Panc1 (cell line): ENCODE measurements at regions not wholly inside any gene's neighbourhood (a gene's known extent, or its start where the extent isn't known, plus 50 kb on each side); places are given as distances from the start of the nearest gene placed in this dataset.

Source experiments
- ATAC-seq: fragments of 200-7000 bp; cut with Tn5 transposase; 2 replicates; pipeline ENCODE4 v1.9.1; 2020; ENCODE audit warnings: mild to moderate bottlenecking, moderate library complexity
- BruUV-seq: library from RNA; stranded (reverse); fragments of 400-500 nt; replicated peaks from 2 replicates; lab custom pipeline; 2021; lab: Mats Ljungman, UMichigan
- CTCF ChIA-PET: fragments of 300-600 bp; sonication (Branson Sonifier 250); formaldehyde crosslinking; loops from one replicate; lab custom pipeline; 2022; ENCODE audit warnings: antibody characterized with exemption; lab: Charles Lee
- POLR2A ChIA-PET: fragments of 300-600 bp; sonication (Branson Sonifier 250); formaldehyde crosslinking; loops from one replicate; lab custom pipeline; 2022; ENCODE audit warnings: antibody characterized with exemption; lab: Charles Lee
- DNase-seq: peaks from one replicate; pipeline ENCODE4 v3.0.0-alpha.2; 2010; ENCODE audit warnings: low read depth, low spot score
- H3K27ac ChIP-seq: 2 replicates; pipeline ENCODE4 v1.5.1; 2011; ENCODE audit warnings: mild to moderate bottlenecking, low read length, inconsistent platforms
- H3K27me3 ChIP-seq: fragments of 200-500 bp; sonication (Bioruptor generic); 2 replicates; pipeline ENCODE4 v1.6.0; 2014; ENCODE audit warnings: low read length, inconsistent platforms; ENCODE audit not compliant: control insufficient read depth, insufficient read depth
- H3K36me3 ChIP-seq: fragments of 200-500 bp; sonication (Bioruptor generic); 2 replicates; pipeline ENCODE4 v1.5.1; 2014; ENCODE audit warnings: inconsistent platforms, mild to moderate bottlenecking, low read length, moderate library complexity; ENCODE audit not compliant: control insufficient read depth, insufficient read depth
- H3K4me1 ChIP-seq: 2 replicates; pipeline ENCODE4 v1.5.1; 2011; ENCODE audit warnings: inconsistent platforms, mild to moderate bottlenecking, low read length, moderate library complexity; ENCODE audit not compliant: control insufficient read depth, insufficient read depth
- H3K4me3 ChIP-seq, 2 experiments: 2 replicates each; pipeline ENCODE4 v1.5.1; 2011 to 2012; ENCODE audit warnings: low read depth in 2 of 2, low read length in 2 of 2, mild to moderate bottlenecking in 2 of 2, inconsistent platforms in 1 of 2, moderate library complexity in 1 of 2
- H3K9me3 ChIP-seq: fragments of 200-500 bp; sonication (Bioruptor generic); 2 replicates; pipeline ENCODE4 v1.5.1; 2014; ENCODE audit warnings: low read depth, mild to moderate bottlenecking, inconsistent platforms, low read length, moderate library complexity; ENCODE audit not compliant: control insufficient read depth, insufficient read depth
- POLR2AphosphoS5 ChIP-seq: IDR thresholded peaks from 2 replicates; pipeline ENCODE4 v1.6.1; 2012; ENCODE audit warnings: mild to moderate bottlenecking, low read depth, low read length, moderate library complexity
- SIN3A ChIP-seq: IDR thresholded peaks from 2 replicates; pipeline ENCODE4 v1.6.1; 2012; ENCODE audit warnings: low read depth, mild to moderate bottlenecking, low read length, moderate library complexity, borderline replicate concordance; ENCODE audit not compliant: insufficient read depth
- TCF7L2 ChIP-seq: IDR thresholded peaks from 2 replicates; pipeline ENCODE4 v1.6.1; 2011; ENCODE audit warnings: mild to moderate bottlenecking, low read depth, low read length, inconsistent platforms
- in situ Hi-C: cut with HindIII; loops from 2 replicates; pipeline ENCODE4 v1.10.0; 2016; ENCODE audit warnings: low sequenced_read_pairs, low pct_unique_long_range_greater_than_20kb
- intact Hi-C: fragments of 100-400 bp; cut with micrococcal nuclease; formaldehyde crosslinking; loops from one replicate; pipeline ENCODE4 v1.10.0; 2022; ENCODE audit not compliant: unreplicated experiment
- TF ChIP-seq, protein P1 (sequence below), 2 experiments: IDR thresholded peaks; 2 replicates each; pipeline ENCODE4 v1.6.1; 2011 to 2012; ENCODE audit warnings: low read depth in 2 of 2, control low read depth in 1 of 2, low read length in 1 of 2, mild to moderate bottlenecking in 1 of 2, moderate library complexity in 1 of 2; ENCODE audit not compliant: insufficient read depth in 1 of 2
- TF ChIP-seq, protein P2 (sequence below): fragments of 450-650 bp; IDR thresholded peaks from 2 replicates; pipeline ENCODE4 v1.5.1; 2017; ENCODE audit warnings: mild to moderate bottlenecking

DNA sequence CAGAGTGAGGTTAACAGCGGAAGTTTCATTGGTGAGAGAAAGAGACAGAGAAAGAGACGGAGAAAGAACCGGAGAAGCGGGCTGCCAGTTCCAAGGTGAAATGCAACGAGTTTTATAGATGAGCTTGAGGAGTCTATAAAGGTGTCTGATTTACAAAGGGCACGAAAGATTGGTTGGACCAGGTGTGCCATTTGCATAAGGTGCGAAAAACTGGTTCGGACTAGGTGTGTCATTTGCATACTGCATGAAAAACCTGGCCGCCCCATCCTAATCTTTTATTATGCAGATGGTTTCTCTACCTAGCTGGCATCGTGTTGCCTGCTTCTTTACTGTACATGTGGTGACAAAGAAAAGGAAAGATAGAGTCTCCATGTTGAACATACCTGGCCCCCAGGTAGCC, 253.8 kb upstream of the IGF1R start:
- Histone ChIP-seq H3K4me3 (no peak overlapping the region), H3K9me3 (no peaks in the 10 kb centered on the region), H3K27me3 (peaks cover 13% of the 10 kb centered on the region), H3K36me3 (no peaks in the 10 kb centered on the region), H3K27ac (no peak overlapping the region), H3K4me1 (no peaks in the 10 kb centered on the region)
- POLR2A ChIA-PET = no interaction called here
- CTCF ChIA-PET = no interaction called here
- ATAC-seq = no peak
- TF ChIP-seq, protein P1, sequence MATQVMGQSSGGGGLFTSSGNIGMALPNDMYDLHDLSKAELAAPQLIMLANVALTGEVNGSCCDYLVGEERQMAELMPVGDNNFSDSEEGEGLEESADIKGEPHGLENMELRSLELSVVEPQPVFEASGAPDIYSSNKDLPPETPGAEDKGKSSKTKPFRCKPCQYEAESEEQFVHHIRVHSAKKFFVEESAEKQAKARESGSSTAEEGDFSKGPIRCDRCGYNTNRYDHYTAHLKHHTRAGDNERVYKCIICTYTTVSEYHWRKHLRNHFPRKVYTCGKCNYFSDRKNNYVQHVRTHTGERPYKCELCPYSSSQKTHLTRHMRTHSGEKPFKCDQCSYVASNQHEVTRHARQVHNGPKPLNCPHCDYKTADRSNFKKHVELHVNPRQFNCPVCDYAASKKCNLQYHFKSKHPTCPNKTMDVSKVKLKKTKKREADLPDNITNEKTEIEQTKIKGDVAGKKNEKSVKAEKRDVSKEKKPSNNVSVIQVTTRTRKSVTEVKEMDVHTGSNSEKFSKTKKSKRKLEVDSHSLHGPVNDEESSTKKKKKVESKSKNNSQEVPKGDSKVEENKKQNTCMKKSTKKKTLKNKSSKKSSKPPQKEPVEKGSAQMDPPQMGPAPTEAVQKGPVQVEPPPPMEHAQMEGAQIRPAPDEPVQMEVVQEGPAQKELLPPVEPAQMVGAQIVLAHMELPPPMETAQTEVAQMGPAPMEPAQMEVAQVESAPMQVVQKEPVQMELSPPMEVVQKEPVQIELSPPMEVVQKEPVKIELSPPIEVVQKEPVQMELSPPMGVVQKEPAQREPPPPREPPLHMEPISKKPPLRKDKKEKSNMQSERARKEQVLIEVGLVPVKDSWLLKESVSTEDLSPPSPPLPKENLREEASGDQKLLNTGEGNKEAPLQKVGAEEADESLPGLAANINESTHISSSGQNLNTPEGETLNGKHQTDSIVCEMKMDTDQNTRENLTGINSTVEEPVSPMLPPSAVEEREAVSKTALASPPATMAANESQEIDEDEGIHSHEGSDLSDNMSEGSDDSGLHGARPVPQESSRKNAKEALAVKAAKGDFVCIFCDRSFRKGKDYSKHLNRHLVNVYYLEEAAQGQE (IDR thresholded peaks at IDR 0.05; ENCODE audit: insufficient read depth in 1 of 2, low read depth in 2 of 2, low read length in 1 of 2) = no peak
- TF ChIP-seq SIN3A = no peak
- intact Hi-C loops = no loop called here
- DNase-seq = no peak
- in situ Hi-C loops = no loop called here
- no TSS peak for BruUV-seq

DNA sequence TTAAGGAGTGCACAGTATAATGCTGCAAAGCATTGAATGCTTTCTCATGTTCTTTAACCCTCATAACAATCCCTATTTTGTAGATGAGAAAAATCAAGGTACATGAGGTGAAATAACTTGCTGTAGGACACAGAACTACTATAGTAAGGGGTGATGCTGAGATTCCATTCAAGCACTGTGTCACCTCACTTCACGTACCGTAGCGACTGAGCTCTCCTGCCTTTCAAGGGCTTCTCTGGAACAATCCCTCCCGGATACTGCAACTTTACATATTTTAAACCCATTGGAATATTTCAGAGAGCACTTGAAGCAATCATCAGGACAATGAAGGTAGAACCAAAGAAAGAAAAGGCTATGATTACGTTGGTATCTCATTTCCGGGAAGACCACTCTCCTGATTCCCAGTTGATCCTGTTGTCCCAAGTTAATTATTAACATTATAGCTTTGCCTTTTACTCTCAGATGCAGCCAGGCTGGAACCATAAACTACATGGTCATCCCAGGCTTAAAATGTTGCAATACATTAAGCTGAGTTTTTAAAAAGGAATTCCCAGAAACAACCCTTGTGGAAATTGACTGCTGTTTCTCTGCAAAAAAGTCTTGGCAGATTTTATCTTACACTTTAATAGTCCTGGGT, 252.2 kb upstream of the IGF1R start:
- TF ChIP-seq, protein P2, sequence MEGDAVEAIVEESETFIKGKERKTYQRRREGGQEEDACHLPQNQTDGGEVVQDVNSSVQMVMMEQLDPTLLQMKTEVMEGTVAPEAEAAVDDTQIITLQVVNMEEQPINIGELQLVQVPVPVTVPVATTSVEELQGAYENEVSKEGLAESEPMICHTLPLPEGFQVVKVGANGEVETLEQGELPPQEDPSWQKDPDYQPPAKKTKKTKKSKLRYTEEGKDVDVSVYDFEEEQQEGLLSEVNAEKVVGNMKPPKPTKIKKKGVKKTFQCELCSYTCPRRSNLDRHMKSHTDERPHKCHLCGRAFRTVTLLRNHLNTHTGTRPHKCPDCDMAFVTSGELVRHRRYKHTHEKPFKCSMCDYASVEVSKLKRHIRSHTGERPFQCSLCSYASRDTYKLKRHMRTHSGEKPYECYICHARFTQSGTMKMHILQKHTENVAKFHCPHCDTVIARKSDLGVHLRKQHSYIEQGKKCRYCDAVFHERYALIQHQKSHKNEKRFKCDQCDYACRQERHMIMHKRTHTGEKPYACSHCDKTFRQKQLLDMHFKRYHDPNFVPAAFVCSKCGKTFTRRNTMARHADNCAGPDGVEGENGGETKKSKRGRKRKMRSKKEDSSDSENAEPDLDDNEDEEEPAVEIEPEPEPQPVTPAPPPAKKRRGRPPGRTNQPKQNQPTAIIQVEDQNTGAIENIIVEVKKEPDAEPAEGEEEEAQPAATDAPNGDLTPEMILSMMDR = no peak
- no peak for TF ChIP-seq POLR2AphosphoS5
- TF ChIP-seq, protein P1 (IDR thresholded peaks at IDR 0.05; ENCODE audit: insufficient read depth in 1 of 2, low read depth in 2 of 2, low read length in 1 of 2) = no peak
- no peak for TF ChIP-seq SIN3A
- TF ChIP-seq TCF7L2 = no peak
- no TSS peak for BruUV-seq
- no peak for ATAC-seq
- no peaks in the 10 kb centered on the region for H3K4me1 ChIP-seq
- CTCF ChIA-PET = no interaction called here
- intact Hi-C loops (no loop called here), in situ Hi-C loops (no loop called here)
- H3K27me3 ChIP-seq = peaks cover 14% of the 10 kb centered on the region
- H3K9me3 ChIP-seq = no peaks in the 10 kb centered on the region
- no peak overlapping the region for H3K4me3 ChIP-seq
- no peaks in the 10 kb centered on the region for H3K36me3 ChIP-seq
- no peak for DNase-seq
- H3K27ac ChIP-seq = no peak overlapping the region
- POLR2A ChIA-PET = no interaction called here
